Embryonic facial prominence (tissue), 1 donor: ENCODE measurements at regions not wholly inside any gene's neighbourhood (a gene's known extent, or its start where the extent isn't known, plus 50 kb on each side); places are given as distances from the start of the nearest gene placed in this dataset.

Experiments used
- DNase-seq: peaks from one replicate; pipeline ENCODE4 v3.0.0-alpha.2; 2016; ENCODE audit errors: extremely low spot score

DNA sequence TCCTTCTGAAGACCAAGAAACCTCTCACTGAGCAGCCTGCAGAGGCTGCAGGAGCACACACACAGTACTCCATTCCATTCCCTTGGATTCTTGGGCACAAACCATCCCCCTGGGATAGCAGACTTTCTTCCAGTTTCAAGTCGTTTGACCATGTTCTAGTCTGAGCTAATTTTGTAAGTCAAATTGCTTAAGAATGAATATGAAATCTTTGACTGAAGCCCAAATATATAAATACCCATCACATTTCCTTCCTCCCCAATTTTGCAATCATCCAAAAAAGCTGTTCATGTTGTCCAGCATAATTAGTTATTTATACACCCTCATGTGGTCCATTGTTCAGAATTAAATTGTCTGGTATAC lies 231.2 kb upstream of the TPRG1 start:
- DNase-seq: no peak

DNA sequence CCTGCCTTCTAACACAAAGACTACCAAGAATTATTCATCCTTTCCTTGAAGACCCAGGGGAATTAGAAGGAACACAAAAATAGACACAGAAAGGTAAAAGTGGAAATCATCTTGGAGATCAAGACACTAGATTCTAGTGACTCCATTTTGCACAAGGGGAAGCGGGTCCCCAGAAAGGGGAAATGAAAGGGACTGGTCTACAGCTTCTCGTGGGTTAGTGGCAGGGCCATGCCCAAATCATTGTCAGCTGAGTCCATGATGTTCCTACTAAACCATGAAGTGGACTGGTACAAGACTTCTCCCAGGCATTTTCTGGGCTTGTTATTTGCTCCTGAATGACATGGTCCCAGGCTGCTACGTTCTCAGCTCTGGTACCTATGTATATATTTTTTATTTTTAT lies 230.7 kb upstream of the TPRG1 start:
- DNase-seq: no peak

DNA sequence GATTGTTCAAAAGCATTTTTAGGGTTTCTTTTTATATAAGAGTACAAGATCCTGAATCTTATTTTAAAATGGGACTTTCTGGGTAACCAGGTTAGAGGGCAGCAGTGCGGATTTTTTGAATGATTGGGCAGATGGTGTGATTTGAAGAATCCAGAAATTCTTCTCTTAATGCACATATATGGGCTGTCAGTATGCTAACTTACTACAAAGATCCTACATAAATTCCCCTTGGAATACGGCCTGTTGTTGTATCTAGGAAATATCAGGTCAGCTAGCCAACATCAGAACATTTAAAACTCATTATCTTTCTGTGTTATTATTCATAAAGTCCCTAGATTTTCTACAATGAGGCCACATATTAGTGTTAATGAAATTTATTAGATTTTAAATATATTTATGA lies 229.6 kb upstream of the TPRG1 start:
- DNase-seq: no peak

DNA sequence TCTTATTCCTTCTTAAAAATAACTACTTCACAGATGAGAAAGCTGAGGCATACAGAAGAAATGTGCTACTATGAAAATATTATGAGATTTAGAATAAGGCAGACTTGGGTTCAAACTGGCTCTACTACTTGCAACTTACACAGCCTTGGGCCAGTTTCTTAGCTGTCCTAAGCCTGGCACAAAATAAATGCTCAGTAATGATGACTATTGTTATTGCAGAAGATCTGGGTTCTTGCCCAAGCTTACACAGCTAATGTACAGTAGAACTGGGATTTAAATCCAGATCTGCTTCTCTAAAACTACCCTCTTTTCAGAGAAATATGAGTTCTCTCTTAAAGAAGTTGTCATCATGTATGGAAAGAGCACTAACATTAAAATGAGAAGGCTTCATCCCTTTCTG lies 228.2 kb upstream of the TPRG1 start:
- DNase-seq: no peak

DNA sequence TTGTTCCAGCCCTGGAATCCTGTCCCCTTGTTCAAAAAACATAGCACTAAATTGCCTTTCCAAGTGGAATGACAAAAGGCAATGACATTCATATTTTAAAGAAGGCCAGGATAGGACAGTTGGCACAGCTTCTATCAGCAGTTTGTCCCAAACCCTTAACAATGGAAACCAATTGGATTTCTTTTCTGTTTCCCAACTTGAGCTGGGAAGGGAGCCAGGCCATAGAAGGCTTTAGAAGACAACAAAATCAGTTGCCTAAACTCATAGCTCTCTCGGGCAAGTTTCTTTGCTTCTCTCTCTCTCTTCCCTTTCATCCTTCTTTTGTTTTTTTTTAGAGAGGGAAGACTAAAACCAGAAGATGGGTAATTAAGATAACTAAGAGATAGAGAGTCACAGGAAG lies 227.7 kb upstream of the TPRG1 start:
- no peak for DNase-seq

DNA sequence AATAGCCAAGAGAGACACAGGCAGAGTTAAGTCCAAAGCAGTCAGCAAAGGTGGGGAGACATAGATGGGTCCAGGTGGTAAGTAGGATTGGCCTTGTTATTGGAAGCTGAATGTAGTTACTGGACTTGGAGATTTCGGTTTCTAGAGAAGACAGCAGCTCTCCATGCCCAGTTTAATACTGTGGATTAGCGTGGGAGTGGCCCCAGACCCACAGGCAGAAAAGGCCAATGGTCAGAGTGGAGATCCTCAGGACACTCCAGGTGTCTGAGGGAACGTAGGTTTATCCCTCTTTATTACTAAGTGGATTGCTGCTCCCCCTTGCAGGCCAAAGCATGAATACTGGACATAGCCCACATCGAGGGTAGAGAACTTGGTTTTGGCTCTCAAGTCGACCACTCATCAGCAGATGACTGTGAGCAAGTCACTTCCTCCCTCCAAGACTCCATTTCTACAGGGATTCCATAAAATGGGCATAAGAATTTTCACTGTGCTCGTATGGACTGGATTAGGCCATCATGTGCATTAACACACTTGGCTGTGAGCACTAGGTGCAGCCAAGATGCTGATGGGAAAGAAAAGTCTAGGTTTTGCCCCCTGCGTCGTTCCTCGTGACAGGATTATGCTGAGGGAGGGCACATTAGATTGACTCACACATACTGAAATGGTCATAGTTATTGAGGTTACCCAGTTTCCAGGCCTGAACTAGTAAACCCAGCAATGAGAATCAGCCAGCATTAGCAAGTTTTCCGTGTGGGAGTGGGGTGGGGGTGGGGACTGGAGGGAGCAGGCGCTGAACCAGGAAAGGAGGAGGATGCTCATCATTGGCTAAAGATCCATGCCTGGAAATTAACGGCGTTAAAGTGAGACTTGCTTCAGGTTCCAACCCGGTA lies 225.2 kb upstream of the TPRG1 start:
- DNase-seq: no peak

DNA sequence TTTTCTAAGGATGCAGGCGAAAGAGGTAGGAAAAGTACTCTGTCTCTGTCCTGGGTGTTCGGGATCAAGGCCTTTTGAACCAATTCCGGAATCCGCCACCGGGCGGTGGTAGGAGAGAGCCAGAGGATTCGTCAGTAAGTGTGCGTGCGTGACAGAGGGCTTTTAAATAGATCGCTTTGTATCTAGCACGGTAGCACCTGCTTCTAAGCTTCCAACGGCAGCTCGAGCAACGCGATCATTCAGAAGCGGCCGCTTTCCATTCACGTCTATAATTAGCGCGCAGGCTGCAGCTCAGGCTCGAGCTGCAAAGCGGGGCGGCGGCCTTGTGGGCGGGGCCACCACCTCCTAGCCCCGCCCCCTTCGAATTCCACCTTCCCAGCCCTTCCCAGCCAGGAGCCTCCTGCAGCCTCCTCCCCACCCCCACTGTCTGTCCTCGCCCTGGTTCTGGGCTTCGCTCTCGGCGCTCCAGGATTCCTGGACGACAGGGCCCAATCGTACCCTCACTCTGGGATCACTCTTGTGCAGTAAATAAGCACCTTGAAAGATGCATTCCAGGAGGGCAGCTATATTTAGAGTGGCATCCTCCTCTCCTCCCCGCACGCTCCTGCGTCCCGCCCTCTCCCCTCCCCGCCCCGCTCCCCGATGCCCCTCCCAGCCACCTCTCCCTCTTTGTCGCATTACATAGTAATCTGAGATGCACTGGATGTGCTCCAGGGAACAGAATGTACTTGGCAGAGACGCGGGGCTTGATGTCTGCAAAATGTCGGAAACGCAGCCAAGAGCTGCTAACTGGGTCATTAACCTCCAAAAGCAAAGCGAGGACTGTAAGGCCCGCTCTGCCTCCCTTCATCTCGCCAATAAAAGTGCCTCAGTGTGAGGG lies 224.1 kb upstream of the TPRG1 start:
- DNase-seq: peak; percentile 88

DNA sequence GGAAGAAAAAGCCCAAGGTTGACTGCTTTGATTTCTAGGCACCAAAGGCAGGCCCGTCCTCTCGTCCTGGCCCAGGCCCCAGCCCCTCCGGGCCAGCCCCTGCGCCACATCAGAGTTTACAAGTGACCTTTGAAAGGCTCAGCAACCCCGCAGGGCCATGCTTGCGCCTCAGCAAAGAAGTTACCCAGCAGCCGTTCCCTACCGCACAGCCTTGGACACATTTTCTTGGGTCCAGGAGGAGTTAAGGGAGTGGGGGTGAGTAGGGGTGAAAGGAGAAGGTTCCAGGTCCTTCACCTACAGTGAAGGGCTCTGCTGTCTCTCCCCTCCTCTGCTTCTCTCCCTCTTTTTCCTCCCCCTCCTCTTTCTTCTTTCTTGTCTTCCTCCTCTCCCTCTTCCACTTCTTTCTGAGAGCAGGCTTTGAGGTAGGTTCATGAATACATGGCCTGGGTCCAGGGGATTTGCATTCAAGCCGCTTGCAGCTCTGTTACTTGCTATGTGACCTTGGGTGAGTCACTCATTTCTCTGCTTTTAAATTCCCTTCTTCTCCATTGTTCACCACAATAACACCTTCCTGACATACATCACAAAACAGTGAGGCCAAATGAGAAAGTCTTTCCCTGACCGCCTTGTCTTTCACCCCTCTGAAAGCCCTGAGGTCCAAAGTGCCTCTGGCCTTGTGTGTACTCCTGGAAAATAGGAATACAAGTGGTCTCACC lies 223.3 kb upstream of the TPRG1 start:
- no peak for DNase-seq

DNA sequence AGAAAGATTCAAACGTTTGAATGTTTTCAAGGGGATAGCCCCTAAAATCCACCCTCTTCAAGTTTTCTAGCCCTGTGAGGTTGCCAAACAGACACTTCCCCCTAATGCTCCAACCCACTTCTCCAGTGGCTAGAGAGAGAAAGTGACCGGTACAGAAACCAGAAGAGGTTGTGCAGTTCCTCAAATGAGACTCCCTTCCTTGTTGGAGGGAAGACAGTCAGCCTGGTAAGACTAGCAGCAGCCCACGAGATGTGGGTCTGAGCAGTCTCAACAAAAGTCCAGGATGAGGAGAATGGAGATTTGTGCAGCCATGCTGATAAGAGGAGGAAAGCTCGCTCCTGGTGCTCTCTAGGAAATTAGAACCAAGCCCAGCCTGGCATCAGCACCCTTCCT lies 222.8 kb upstream of the TPRG1 start:
- DNase-seq: no peak

DNA sequence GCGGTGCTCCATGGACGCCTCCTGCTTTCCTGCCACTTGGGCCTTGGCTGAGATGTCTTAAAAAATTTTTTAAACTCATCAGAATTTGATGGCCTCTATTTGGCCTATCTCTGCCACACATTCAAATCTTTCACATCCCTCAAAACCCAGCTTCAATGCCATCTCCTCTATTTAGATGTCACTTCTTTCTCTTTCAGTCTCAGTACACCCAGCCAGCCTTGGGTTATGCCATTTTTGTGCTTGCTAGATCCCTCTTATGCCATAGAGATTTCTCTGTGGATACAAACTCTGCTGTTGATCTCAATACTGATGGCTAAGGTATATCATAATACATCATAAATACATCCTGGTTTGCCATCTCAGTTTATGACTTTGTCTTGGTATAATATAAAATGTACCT lies 222.3 kb upstream of the TPRG1 start:
- no peak for DNase-seq

DNA sequence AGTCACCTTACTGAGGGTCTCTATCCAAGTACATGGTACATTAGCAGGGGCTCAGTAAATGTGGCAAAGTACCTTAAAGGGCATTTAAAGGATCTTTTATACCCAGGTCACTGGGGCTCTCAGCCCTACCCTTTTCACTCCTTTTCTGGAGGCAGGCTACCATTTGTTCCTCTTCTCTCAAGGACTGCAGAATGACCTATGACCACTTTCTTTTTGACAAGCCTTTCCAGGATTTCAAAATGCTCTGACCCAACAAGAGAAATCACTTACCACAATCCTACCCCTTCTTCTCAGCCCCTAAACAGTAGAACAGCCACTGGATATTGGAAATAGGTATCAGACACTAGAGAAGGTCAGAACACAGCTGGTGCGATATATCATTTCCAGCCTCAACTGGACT lies 221.8 kb upstream of the TPRG1 start:
- no peak for DNase-seq

DNA sequence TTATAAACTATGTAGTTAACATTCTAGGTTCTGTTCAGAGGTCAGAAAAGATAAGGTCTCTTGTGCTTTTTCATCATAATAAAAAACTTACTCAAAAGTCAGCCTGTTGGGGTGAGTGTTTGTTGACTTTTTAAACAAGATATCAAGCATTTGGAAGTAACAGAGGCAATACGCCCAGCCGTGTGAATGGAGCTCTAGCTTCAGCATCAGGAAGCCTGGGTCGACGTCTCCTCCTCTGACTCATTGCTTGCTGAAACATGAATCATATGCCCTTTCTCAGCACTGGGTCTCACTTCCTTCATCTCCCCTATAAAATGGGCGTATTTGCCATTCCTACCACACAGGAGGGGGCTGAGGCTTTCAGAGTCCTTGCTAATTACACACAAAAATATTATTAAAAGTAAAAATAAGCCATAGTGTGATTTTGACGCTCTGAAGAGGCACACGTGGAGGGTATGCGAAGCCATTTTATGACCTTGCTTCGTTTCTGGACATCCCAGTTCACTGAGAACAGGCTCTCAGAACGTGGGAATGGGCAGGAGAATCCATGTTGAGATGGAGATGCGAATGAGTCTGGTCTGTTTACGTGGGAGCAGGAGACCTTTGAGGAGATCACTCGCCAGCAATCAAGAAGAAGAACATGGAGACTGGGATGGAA lies 220.8 kb upstream of the TPRG1 start:
- DNase-seq: no peak

DNA sequence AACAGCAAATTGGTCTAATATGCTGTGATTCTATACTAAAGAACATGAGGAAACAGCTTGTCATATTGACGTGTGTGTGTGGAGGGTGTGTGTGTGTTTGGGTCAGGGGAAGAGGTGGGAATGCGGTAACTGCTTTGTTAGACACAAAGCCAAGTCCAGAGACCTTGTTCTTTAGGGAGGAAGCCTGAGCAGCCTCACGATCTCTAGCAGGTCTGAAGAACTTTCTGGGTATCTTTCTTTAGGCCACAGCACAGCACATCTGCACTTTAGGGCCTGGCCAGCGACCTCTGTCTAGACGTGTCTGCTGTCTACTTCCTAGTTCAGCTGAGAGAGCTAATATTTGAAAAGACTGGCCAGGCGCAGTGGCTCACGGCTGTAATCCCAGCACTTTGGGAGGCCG lies 220.0 kb upstream of the TPRG1 start:
- no peak for DNase-seq

DNA sequence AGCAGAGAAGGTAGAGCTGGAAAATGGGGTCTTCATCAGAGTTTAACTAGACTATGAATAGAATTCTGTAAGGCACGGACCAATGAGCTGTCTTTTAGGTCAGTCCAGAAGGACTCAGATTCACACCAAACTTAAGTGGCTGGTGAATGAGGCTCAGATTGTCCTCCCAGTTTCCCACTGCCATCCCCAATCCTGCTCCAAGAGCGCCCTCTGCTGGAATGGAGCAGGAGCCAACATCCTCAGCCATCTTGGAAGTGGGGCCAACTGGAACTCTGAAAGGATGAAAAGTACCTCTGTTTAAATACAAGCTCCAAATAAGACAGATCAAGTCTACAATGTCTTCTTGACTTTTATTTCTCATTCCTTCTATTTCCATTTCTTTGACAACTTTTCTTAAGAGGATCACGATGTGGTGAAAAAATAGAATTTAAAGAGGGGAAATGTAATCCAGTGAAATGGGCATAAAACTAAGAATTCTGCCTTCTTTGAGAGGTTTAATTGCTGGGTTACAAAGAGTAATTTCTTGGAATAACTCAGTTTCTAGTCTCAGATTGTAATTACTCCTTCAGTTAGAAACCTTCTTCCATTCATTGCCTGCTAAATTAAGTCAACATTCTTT lies 217.1 kb upstream of the TPRG1 start:
- peak; percentile 28 for DNase-seq

DNA sequence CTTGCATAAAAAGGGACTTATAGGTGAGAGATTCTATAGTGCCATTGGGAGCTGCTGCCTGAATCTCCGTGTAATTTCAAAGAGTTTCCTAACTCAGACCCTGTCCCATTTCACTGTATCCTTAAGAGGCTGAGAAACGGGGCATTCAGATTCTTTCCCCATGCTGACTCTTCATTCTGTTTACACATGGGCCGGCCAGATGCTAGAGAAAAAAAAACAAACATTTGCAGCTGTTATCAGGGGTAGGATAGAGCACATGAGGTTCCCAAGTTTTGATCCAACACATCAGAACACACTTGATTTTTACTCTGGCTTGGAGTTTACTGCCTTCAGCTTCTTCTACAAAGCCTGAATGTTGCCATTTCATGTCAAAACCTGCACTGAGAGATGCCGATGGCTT lies 215.9 kb upstream of the TPRG1 start:
- DNase-seq: no peak

DNA sequence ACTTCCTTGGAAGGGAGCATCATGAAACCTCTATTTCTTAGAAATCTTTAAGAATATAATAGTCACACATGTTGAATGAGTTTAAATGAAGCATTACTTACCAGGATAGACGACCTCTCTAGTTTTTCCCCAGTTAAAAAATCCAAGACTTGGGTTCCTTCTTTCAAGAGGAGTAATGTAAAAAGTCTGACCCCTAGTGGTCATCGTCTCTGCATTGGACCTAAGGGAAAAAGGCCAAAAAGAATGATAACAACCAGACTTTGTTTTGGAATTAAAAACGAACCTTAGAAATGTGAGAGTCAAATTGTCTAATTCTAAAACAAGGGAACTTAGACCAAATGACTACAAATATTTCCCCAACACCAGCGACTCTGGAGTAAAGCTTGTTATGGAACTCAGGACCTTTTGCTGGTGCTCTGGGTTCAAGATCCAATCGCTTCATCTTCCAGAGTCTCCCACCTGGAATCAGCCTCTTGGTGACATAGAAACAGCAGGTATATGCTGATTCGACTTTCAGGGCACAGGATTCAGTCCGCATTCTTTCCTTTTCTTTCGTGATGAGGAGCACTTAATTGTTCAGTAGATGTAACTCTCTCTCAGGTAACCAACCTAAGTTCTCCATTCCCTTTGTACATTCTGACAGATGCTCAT lies 214.8 kb upstream of the TPRG1 start:
- no peak for DNase-seq

DNA sequence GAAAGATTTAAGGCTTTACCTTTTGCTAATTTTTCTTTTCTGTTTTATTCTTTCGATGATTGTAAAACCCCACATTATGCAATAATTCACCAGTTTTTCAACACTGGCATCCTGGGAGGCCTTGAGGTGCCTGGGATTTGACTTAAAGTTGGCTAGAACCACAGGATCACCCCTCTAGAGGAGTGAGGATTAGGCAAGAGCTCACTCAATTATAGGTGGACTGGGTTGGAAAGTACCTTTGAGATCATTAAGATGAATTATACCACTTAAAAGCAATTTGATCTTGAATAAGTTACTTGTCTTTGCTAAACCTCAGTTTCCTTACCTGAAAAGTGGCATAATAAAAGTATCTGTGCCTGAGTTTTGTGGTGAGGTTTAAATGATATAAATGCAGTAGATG lies 212.8 kb upstream of the TPRG1 start:
- DNase-seq: no peak

DNA sequence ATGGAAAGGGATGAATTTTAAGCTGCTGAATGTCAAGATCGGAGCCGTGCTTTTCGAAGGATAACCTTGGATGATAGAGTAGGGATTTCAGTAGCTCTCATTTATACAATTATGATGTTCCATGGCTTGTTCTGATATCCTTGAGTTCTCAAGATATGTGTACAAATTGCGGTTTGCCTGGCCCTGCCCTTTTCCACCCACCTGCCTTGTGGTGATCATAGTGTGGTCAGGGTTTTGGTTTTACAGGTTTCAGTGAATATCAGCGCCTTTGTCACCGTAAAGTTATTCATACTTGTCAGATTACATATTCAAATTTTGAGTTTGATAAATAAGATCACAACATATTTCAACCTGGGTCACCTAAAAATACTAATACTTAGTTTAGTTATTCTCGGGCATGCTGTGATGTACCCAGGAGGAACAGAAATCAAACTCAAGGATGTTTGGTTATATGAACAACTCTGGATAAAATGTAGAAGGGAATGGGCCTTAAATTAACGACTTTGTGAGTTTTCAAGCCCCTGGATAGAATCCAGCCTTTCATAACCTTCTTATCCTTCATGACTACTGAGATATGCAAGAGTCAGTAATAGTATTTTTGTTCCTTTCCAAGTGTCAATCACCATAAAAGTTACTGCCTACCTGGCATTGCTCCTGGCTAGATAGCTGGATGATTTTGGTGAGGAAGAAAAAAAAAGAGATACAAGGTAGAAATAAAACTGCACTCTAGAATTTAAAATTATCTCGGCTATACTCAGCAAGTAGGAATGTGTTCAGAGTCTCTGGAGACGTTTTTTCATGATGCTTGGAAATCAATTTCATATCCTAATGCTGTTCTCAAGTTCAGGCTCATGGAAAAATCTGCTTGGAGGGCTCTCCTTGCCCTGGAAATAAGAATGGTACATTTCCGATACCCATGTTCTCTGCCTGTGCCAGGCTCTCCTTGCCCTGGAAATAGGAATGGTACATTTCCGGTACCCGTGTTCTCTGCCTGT lies 209.2 kb upstream of the TPRG1 start:
- no peak for DNase-seq

DNA sequence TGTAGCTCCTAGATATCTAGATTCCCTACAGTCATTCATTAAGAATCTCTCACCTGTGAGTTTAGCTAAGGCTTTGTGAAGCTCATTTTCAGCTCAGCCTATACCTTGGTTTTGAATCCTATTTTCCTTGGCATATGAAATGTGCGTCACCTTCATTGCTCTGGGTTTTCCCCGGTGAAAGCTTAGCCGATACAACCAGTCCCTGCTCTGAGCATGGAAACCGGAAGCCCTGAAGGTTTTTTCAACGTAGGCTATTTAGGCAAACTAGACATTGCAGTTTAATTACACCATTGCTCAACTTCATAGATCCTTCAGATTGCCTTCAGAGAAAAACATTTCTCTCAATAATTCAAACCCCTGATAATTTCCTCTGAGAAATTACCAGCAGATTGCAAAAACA lies 206.8 kb upstream of the TPRG1 start:
- DNase-seq: no peak

DNA sequence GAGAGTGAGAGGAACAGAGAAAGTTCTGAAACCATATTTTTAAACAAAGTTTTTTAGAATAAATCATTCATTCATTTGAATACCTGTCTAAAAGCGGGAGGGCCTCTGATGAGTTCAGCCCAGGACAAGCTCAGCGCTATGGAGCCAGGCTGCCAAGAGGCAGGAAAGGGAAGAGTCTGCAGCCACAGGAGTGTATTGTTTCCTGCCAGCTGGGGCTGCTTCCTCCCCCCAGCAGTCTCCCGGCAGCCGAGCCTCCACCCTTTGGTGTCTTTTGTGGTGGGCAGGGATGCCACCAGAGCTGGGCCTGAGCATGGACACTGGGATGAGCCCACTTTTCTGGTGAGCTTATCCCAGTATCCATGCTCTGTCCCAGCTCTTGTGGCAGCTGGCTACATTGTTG lies 199.5 kb upstream of the TPRG1 start:
- DNase-seq: no peak
